NOMO-1 (cell line): ENCODE measurements at regions not wholly inside any gene's neighbourhood (a gene's known extent, or its start where the extent isn't known, plus 50 kb on each side); places are given as distances from the start of the nearest gene placed in this dataset.

ENCODE experiments used
- DNase-seq, 2 experiments: peaks; one replicate each; lab custom pipeline; 2025; ENCODE audit not compliant: unreplicated experiment in 2 of 2; lab: John Stamatoyannopoulos, UW

DNA sequence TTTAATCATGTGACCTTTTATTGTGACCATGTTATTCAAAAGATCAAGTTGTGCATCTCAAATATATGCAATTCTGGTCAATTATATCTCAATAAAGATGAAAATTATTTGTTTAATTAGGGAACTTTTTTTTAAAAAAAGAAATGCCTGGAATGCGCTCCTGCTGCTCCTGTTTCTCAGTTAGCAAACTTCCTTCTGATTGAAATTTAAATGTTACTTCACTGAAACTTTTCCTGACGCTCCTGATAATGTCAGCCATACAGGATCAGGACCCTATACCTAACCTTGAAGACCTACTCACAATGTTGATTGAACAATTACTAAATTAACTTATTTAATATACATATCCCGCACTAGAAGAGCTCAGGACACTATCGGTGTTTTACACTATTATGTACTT, 190.4 kb downstream of the MACC1 start:
- no peak for DNase-seq

DNA sequence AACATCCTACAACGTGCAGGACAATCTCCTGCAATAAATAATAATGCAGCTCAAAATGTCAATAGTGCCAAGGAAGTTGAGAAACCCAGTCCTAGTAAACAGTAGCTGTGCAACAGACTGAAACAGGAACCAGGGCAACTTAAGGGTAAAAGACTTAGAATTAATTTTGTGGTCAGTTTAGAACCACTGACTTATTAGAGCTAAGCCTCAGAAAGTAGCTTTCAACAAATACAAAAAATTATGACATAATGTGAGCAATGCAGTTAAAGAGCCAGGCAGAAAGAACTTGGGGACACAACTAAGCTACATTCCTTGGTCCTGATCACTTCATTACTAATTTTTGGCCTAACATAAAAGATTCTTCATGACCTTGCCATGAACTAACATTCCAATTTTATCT, 195.4 kb downstream of the MACC1 start:
- DNase-seq = peak; percentile 86 to 98

DNA sequence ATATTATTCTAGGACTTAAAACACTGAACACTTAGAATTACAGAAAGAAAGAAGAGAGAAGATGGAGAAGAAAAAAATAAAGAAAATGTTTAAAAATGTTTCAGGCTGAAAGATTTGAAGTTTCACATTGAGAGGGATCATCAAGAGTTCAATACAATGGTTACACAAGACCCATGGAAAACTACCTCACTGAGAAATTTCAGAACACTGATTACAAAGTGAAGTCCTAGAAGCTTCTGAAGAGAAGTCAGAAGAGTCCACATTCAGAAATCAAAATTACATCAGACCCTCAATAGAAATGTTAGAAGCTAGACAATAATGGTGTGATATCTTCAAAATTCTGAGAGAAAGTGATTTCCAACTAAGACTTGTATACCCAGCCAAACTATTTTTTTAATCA, 196.1 kb downstream of the MACC1 start:
- no peak for DNase-seq

DNA sequence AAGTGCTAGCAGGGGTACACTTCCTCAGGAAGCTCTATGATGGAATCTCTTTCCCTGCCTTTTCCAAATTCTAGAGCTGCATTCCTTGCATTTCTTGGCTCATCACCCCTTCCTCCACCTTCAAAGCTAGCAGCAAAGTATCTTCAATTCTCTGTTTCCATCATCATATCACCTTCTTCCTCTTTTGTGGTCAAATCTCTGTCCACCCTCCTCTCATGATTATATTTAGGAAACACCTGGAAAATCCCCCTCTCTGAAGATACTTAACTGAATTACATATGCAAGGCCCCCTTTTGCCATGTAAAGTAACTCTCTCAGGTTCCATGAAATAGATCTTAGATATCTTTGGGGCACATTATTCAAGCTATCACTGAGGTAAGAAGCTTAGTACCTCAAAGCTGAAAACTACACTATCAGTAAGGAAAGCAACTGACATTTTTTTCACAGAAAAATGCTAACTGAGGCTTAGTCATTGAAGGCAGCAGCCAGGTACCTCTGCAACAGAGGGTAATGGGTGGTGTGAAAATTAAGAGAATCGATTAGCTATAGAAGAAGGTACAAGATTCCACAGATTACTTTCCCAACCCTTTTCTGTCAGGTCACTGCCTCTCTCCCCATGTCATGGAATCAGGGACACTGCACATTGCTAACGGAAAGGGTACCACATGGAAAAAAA, 197.3 kb downstream of the MACC1 start:
- DNase-seq = peak; percentile 4 to 38

DNA sequence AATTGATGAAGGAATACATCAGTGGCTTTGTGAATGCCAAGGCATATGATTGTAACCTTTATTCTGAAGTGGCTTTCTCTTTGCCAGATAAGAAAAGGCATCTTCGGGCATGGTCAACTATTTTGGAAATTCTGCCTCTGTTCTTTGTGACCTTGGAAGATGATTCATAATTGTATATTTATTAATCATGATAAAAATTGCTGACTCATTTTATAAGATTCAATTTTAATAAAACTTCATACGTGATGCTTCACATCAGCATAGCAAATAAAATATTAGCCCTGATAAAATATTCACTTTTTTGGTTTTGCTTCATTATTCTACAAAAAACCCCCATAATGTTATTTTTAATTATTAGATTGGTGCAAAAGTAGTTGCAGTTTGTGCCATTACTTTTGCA, 200.5 kb downstream of the MACC1 start:
- DNase-seq = no peak

DNA sequence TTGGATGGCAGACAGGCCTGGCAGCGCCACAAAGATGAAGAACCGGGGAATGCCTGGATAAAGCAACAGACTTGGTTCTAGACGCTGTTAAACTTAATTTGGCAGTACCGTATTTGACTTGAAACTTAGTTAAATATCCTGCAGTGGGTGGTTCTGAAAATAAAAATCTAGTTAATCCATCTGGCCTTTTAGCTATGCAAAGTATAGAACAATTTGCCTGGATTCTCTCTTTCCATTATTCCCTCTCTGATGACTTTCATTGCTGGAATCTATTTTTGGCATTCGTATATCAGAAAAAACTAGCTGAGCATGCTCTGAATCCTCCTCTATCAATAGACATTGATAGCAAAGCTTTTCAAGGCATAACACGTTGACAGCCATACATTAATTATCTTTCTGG, 203.6 kb downstream of the MACC1 start:
- DNase-seq = no peak

DNA sequence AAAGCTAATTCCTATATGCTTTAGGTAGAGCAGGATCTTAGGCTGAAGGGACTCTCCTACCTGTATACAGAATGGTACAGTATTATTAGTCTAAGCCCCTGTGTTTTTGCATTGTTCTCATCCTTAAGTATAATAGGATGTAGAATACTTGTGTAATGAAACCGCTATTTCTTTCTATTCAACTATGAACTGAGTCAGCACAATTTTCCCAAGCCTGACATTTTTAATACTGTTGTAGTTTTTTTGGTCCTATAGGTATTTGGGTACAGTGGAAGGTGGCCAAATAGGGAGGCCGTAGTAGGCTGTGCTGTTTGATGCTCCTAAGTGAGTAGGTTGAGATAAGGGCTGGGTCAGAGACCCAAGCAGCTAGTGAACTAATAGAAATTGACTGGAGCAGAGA, 205.1 kb downstream of the MACC1 start:
- no peak for DNase-seq

DNA sequence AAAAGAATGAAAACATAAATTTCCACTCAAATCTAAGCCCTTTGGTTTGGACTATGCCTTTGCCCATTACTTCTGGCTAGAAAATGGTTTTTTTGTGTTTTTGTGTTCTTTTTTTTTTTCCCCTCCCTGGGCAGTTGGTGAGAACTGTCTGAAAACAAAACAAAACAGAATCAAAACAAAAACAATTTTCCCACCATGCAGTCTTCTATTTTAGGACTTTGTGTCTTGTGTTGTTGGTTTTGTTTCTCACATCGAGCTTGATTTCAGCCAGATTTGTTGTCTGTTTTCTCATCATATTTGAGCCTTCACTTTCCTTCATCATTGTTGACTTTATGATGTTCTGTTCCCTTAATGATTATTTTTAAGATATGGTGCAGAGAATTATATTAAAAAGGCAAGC, 206.3 kb downstream of the MACC1 start:
- no peak for DNase-seq

DNA sequence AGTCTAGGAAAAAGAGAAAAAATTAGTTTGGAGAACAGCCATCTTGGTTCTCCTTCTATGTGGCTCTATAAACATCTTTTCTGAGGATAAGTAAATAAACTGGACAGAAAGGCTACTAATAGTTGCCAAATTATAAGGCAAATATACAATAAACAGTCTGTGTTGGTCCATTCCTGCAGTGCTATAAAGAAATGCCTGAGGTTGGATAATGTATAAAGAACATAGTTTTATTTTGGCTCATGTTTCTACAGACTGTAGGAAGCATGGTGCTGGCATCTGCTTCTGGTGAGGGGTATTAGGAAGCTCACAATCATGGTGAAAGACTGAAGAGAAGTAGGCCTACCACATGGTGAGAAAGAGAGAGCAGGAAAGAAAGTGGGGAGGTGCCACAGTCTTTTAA, 209.7 kb downstream of the MACC1 start:
- DNase-seq = no peak

DNA sequence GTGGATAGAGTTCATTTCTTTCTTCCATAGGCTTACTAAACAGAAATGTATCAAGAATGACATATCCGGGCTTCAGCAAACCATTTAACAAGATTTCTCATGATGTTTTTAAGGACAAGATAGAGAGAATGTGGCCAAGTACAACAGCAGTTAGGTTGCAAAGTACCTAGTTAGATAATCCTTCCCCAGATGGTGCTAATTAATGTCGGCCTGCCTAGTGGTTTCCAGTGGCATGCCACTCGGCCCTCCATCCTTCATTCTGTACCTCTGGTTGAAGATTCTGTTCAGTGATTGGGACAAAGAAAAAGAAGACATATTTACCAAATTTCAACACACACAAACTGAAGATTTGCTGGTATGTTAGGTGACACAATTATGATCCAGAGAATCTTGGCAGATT, 212.1 kb downstream of the MACC1 start:
- no peak for DNase-seq

DNA sequence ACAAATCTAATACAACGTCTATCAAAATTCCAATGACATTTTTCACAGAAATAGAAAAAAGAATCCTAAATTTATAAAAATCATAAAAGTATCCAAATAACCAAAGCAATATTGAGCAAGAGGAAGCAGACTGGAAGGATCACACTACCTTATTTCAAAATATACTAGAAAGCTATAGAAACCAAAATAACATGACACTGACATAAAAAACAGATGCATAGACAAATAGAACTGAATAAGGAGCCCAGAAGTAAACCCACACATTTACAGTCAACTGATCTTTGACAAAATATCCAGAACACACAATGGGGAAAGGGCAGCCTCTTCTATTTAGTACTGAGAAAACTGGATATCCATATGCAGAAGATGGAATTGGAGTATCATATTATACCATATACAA, 217.5 kb downstream of the MACC1 start:
- DNase-seq = peak in 1 of 2 experiments; percentile 18

DNA sequence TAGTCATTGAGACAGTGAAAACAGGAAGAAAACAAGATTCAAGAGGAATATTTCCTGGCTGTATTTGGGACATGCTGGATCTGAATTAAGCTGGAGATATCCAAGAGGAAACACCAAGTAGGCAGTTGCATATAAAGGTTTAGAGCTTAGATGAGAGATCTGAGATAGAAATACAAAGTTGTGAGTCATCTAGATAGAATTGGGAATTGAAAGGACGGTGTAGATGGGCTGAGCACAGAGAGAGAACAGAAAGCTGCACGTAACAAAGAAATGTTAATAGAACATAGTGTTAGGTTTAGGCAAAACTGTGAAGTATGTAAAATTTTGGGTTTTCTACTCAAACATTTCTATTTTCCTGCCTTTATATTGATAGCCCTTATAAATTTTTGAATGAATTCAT, 218.5 kb upstream of the TMEM196 start:
- DNase-seq = no peak

DNA sequence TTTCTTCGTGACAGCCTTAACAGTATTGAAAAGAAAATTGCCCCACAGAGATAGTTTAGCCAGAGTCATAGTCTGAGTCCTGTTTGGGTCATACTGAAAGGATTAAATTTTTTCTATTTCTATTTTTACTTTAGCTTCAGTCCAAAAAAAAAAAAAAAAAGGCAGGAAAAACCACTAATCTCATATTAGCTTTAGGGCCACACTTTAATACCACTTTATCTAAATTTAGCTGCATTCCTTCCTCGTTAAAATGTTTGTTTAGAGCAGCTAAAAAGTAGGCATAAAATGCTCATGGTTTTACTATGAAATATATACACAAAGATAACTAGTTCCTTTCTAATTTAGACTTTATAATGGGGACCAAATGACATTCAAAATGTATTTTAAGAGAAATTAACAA, 216.5 kb upstream of the TMEM196 start:
- no peak for DNase-seq

DNA sequence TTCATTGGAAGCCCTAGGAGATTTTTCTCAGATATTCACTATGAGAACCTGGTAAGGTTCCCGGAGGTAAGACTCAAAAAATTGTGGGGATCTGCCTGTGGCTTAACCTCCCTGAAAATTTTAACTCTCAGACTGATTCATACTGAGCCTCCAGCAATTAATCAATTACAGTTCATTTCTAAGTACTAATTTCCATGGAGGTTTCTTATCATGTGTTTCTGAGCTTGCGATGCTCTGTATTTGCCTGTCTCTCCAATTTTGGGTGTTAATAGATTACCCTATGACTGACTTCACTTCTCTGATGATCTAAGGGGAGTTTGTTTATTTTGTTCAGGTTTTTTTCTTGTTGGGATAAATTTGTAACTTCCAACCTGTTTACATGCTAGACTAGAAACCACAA, 215.4 kb upstream of the TMEM196 start:
- no peak for DNase-seq

DNA sequence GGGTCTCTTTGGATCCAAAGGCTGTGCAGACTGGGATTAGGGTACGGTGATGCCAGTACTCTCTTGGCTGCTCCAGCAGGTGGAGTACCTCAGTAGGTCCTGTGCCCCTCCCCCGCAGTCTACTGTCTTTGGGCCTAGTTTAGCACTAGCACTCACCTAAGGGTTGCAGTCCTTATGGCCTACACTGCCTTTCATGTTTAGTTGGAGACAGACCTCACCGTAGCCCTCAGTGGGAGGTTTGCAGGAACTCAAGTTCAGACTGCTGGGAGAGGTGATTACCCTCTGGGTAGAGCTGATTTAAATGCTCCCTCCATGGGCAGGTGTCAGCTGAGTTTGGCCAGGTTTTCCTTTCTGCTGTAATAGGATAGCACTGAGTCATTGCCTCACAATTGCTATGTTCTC, 210.8 kb upstream of the TMEM196 start:
- DNase-seq = no peak

DNA sequence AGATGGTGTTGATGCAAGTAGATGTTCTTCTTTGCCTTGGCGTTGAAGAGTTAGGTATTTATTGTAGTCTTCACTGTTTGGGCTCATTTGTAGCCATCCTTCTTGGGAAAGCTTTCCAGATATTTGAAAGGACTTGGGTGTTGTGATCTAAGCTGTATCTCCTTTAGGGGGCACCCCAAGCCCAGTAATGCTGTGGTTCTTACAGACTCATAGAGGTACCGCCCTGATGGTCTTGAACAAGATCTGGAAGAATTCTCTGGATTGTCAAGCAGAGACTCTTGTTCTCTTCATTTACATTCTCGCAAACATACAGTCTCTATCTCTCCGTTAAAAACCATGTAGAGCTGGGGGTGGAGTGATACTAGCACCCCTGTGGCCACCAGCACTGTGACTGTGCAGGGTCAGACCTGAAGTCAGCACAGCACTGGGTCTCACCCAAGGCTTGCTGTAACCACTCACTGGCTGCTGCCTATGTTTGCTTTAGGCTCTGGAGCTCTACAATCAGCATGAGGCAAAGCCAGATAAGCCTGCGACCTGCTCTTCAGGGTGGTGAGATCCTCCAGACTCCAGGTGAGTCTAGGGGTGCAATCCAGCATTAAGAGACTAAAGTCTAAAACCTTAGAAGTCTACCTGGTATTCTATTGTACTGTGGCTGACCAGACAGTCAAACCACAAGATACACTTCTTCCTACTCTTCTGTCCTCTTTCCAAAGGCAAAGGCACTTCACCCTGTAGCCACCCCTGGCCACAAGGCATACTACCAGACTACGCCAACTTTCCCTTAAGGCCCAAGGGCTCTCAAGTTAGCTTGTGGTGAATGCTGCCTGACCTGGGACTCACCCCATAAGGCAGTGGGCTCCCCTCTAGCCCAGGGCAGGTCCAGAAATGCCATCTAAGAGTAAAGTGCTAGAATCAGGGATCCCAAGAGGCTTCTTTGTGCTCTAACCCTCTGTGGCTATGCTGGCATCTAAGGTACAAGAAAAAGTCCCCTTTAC, 209.7 kb upstream of the TMEM196 start:
- peak in 1 of 2 experiments; percentile 23 for DNase-seq

DNA sequence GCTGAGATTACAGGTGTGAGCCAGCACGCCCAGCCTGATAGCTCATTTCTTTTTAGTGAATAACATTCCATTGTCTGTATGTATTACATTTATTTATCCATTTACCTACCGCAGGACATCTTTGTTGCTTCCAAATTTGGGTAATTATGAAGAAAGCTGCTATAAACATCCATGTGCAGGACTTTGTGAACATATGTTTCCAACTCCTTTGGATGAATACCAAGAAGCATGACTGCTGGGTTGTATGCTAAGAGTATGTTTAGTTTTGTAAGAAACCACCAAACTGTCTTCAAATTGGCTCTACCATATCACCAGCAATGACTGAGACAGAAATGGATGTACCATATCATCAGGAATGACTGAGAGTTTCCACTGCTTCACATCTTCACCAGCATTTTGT, 200.2 kb upstream of the TMEM196 start:
- DNase-seq = no peak

DNA sequence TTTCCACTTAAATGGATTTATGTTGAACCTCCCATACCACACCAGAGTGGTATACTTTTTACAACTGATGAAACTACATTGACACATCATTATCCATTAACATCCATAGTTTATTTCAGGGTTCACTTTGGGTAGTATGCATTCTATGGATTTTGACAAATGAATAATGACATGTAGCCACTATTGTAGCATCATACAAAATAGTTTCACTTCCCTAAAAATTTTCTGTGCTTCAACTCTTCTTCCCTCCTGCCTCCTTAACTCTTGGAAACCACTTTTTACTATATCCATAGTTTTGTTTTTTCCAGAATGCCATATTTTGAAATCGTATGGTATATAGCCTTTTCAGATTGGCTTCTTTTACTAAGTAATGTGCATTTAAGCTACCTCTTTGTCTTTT, 199.5 kb upstream of the TMEM196 start:
- peak; percentile 60 to 69 for DNase-seq

DNA sequence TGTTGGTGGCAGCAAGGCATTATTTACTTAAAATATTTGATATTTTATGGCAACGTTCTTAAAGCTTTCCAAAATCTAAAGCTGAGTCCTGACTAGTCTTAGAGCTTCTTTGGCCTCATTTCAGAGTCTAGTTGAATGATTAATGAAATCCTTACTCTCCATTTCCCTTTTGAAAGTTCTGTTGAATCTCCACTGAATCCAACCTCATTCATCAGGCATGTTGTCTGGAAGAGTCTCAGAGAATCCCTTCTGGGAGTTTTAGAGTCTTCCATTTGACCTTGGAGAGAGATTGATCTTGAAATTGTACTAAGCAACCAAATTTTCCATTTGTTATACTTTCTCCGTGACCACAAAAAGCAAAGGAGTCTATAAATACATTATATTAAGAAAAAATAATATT, 198.5 kb upstream of the TMEM196 start:
- no peak for DNase-seq

DNA sequence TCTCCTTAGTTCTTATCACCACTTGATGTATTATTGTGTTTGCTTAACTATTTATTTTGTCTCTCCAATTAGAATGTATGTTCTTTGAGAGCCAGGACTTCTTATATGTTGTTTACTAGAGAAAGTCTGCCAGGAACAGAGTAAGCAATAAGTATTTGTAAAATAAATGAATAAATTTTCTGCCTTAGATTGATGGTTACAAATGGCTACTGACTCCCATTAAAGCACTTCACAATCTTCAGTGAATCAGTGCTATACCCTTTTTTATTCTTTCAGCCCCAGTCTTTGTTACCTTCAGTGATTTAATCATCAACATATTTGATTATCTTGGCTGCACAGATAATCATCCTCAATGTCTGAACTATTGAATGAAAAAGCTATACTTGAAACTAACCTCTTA, 197.1 kb upstream of the TMEM196 start:
- no peak for DNase-seq

DNA sequence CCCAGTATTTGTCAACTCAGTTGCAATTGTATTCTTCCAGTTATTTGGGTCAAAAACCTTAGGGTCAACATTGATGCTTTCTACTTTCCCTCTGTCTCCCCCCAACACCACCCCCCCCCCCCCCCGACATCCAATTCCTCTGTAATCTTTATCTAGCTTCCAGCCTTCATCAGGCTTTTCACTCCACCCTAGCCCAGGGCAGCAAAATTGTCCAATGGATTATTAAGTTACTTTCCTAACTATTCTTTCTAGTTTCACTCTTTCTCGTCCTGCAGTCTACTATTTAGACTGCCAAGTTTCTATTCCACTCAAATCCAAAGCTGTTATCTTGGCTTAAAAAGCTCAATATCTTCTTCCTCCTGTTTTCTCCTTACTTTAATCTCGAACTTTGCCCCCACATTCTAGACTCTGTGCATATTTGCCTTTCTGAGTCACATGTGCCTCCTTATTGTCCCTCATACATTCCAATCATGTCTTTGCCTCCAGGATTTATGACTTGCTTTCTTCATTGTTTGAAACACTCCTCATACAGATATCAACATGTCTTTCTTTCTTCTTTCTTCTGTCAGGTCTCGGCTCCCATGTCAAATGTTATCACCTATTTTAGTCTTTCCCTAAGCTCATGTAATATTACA, 196.6 kb upstream of the TMEM196 start:
- no peak for DNase-seq

DNA sequence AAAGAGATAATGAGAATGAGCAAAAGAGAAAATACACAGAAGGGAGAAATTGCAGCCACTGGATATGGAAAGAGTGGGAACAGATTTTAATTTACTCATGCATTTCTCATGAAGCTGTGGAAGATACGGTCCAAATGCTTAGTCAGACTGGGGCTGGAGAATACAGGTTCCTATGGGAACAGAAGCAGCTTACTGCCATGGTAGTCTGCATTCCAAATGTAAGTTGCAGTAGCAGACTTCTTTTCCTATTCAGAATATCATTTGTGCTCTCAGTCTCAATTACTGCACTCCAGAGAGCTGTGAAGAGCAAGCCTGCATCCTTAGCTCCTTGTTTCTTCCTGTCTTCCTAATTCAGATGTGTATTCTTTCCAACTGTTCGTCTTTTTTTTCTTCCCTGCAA, 190.8 kb upstream of the TMEM196 start:
- DNase-seq = no peak
